ENCODE measurements at regions not wholly inside any gene's neighbourhood (a gene's known extent, or its start where the extent isn't known, plus 50 kb on each side); places are given as distances from the start of the nearest gene placed in this dataset.
"Not testable (repeated sequence)": the region's sequence is repeated elsewhere in the genome, so short reads cannot be mapped to it uniquely, and the experiment has no call there.

DNA sequence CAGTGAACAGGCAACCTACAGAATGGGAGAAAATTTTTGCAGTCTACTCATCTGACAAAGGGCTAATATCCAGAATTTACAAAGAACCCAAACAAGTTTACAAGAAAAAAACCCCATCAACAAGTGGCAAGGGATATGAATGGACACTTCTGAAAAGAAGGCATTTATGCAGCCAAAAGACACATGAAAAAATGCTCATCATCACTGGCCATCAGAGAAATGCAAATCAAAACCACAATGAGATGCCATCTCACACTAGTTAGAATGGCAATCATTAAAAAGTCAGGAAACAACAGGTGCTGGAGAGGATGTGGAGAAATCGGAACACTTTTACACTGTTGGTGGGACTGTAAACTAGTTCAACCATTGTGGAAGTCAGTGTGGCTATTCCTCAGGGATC, 80.3 kb downstream of the ZNF474 start:
- not testable (repeated sequence) for H3K4me3 Mint-ChIP-seq (ENCODE audit: unreplicated experiment); DNase-seq (ENCODE audit: extremely low spot score, unreplicated experiment); H3K27ac Mint-ChIP-seq (ENCODE audit: unreplicated experiment); H3K36me3 Mint-ChIP-seq (ENCODE audit: unreplicated experiment); H3K9me3 Mint-ChIP-seq (ENCODE audit: unreplicated experiment); H3K4me1 Mint-ChIP-seq (ENCODE audit: unreplicated experiment)
- peaks cover 24% of the 10 kb centered on the region for H3K27me3 Mint-ChIP-seq (ENCODE audit: unreplicated experiment)

- Mint-ChIP-seq H3K4me3 (ENCODE audit: unreplicated experiment) (no peak overlapping the region), H3K4me1 (ENCODE audit: unreplicated experiment) (no peaks in the 10 kb centered on the region), H3K9me3 (ENCODE audit: unreplicated experiment) (peaks cover 10% of the 10 kb centered on the region), H3K27me3 (ENCODE audit: unreplicated experiment) (peaks cover 47% of the 10 kb centered on the region), H3K36me3 (ENCODE audit: unreplicated experiment) (no peaks in the 10 kb centered on the region), H3K27ac (ENCODE audit: unreplicated experiment) (no peak overlapping the region)
- no peak for DNase-seq (ENCODE audit: extremely low spot score, unreplicated experiment)
- no peak for TF ChIP-seq CTCF (IDR thresholded peaks at IDR 0.05)
These were observed 89.4 kb downstream of the ZNF474 start for GRCh38 chr5:122218778-122219177.

DNA sequence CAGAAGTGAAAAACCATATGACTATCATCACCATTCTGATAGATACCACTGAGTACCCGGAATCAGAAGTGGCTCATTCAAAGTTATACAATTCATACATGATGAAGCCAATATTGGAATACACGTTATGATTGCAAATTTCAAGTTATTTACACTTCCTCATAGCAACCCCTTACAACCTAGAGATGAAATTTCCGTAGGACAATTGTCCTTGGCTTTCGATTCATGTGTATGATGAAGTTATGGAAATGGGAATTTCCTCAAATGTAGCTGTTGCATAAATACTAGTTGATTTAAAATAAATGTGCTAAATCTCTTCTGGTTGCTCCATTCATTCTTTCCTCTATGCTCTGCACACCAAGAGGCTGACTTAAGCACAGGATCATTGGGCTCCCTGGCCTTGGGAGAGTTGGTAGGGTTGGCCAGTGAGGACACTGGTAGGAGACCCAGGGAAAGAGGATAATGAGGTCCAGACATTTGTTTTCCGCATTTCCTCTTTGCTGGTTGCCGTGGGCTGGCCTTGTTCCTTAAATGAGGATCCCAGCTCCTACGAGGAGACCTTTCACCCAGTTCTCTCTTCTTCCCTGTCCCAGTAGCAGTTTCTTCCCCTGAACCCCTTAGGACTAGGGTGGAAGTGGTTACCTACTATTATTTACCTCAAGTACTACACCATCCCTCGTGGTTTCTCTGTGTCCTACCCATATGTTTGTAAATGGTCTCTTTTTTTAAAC, 90.3 kb downstream of the ZNF474 start:
- Mint-ChIP-seq H3K27me3 (ENCODE audit: unreplicated experiment) (peaks cover 51% of the 10 kb centered on the region), H3K27ac (ENCODE audit: unreplicated experiment) (no peak overlapping the region), H3K36me3 (ENCODE audit: unreplicated experiment) (no peaks in the 10 kb centered on the region), H3K4me1 (ENCODE audit: unreplicated experiment) (no peaks in the 10 kb centered on the region), H3K9me3 (ENCODE audit: unreplicated experiment) (peaks cover 17% of the 10 kb centered on the region), H3K4me3 (ENCODE audit: unreplicated experiment) (no peak overlapping the region)
- TF ChIP-seq CTCF (IDR thresholded peaks at IDR 0.05) = no peak
- no peak for DNase-seq (ENCODE audit: extremely low spot score, unreplicated experiment)

DNA sequence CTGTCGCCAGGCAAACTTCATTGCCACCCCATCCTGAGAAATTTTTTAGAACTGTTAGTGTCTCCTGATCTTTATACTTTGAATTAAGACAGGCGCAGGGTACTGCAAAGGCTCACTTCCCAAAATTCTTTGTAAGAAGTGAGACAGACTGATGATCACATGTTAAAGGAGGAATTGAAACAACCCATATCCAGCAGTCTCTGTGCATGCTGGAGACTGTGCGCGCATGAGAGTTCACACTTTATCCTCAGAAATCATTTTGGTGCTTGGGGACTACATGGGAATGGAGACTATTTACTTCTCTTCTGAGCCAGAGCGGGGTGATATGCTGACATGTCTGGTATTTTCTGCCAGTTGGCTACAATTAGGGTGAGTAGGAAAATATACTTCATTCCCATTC, 91.2 kb downstream of the ZNF474 start:
- TF ChIP-seq CTCF (IDR thresholded peaks at IDR 0.05) = no peak
- Mint-ChIP-seq H3K27me3 (ENCODE audit: unreplicated experiment) (peaks cover 53% of the 10 kb centered on the region), H3K4me1 (ENCODE audit: unreplicated experiment) (no peaks in the 10 kb centered on the region), H3K4me3 (ENCODE audit: unreplicated experiment) (no peak overlapping the region), H3K36me3 (ENCODE audit: unreplicated experiment) (no peaks in the 10 kb centered on the region), H3K9me3 (ENCODE audit: unreplicated experiment) (peaks cover 17% of the 10 kb centered on the region), H3K27ac (ENCODE audit: unreplicated experiment) (no peak overlapping the region)
- DNase-seq (ENCODE audit: extremely low spot score, unreplicated experiment) = no peak

DNA sequence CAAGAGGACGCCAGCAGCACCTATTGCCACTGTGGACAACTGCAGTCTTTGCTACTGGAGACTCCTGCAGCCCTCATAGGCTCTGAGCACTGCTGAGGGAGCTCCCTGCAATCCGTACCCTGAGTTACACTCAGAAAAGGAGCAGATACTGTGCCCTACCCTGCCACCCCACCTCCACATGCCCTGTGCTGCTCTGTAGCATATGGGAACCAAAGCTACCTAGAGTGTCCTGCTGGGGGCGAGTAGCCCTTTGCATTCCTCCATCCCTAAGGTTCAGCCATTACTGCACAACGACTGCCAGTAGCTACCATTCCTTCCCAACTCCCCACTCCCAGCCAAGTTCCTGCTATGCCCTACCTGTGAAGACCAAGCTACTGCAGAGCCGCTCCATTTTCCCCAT, 90.2 kb upstream of the SNCAIP start:
- no peak overlapping the region for H3K27ac Mint-ChIP-seq (ENCODE audit: unreplicated experiment)
- H3K36me3 Mint-ChIP-seq (ENCODE audit: unreplicated experiment) = no peaks in the 10 kb centered on the region
- H3K4me1 Mint-ChIP-seq (ENCODE audit: unreplicated experiment) = no peaks in the 10 kb centered on the region
- TF ChIP-seq CTCF (IDR thresholded peaks at IDR 0.05) = no peak
- peaks cover 17% of the 10 kb centered on the region for H3K9me3 Mint-ChIP-seq (ENCODE audit: unreplicated experiment)
- peaks cover 45% of the 10 kb centered on the region for H3K27me3 Mint-ChIP-seq (ENCODE audit: unreplicated experiment)
- no peak for DNase-seq (ENCODE audit: extremely low spot score, unreplicated experiment)
- no peak overlapping the region for H3K4me3 Mint-ChIP-seq (ENCODE audit: unreplicated experiment)
